ENCODE measurements at regions not wholly inside any gene's neighbourhood (a gene's known extent, or its start where the extent isn't known, plus 50 kb on each side); places are given as distances from the start of the nearest gene placed in this dataset.

DNA sequence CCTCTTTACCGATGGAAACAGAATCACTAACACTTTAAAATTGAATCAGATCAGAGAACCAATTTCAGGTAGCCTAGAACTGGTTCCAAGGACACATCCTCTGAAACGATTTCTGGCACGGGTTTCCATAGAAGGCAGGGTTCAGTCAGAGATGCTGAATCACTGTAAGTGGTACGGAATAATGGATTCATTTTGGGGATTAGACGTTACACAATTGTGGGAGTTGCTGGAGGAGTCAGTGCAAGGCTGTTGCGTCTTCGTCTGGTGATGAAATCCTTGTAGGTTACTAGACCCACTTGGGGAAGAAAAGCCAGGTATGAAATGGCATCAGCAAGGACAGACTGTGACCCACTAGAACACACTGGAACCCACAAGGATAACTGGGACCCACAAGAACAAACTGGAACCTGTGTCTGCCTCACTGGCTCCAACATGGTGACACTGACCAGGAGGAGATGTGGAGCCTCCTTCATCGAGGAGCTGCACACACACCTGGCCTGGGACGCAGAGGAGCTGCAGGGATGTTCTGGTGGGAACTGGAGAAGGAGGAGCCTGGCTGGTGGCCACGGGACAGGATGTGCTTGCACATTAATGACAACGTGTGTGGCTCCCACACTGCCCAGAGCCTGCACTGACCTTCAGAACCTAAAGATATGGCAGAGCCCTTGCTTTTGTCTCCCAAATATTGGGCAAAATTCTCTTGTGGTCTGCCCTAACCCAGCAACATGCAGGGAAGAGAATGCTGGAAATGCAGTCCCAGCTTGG lies 105.1 kb downstream of the TRAPPC11 start:
- DNase-seq (ENCODE audit: low read depth), result no peak

GRCh38 chr4:183765251-183765911 lies 106.3 kb downstream of the TRAPPC11 start:
- DNase-seq (ENCODE audit: low read depth), result no peak

GRCh38 chr4:183766140-183766539 lies 107.0 kb downstream of the TRAPPC11 start:
- DNase-seq (ENCODE audit: low read depth), result no peak

- no peak for DNase-seq (ENCODE audit: low read depth)
Measured at GRCh38 chr4:183770906-183771305, 111.8 kb downstream of the TRAPPC11 start.

- no peak for DNase-seq (ENCODE audit: low read depth)
Measured at GRCh38 chr4:183772361-183772760, 113.3 kb downstream of the TRAPPC11 start.

DNA sequence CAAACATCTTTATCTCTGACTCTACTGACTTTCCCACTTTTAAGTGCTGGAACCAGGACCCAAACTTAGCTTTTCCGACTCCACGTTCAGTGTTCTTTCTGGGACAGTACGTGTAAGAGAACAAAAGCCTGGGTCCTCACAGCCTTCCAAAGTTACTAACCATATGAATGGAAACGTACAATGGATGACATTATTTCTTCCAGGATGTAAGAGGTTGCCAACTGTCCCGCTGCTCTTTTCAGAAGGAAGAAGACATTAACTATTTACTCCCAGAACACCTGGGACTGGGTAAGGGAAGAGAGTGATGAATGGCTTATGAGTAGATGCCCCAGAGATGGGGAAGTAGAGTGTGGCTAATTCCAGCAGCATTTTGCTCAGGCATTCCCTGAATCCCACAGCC lies 114.7 kb downstream of the TRAPPC11 start:
- DNase-seq (ENCODE audit: low read depth), result no peak

GRCh38 chr4:183783306-183783705 lies 121.8 kb upstream of the STOX2 start:
- DNase-seq (ENCODE audit: low read depth), result no peak

DNA sequence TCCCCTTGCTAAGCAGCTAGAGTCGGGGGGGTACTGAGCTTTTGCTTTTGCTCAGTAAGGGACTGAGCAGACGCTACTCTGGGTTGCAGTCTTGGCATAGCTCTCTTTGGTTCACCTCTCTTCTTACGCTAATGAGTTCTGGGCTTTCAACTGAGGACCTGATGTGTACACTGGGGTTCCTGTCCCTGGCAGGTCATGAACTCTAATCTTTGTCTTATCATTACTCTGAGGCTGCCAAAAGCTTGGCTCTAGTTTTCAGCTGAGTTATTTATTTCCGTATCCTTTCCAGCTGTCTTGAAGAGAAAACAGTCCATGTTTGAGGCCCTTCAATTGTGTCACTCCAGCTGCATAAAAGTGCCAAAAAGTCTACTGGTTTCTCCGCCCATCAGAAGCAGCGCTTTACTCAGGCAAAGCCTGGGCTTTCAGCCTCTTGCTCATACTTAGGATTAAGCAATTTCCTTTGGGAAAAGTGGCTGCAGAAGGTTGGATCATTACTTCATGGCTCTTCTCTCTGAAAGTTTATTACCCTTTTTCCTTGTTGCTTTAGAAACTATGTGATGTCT lies 121.0 kb upstream of the STOX2 start:
- no peak for DNase-seq (ENCODE audit: low read depth)

- no peak for DNase-seq (ENCODE audit: low read depth)
Measured at GRCh38 chr4:183788308-183788905, 116.7 kb upstream of the STOX2 start.

- no peak for DNase-seq (ENCODE audit: low read depth)
Measured at GRCh38 chr4:183789657-183790056, 115.5 kb upstream of the STOX2 start.

- no peak for DNase-seq (ENCODE audit: low read depth)
Measured at GRCh38 chr4:183790661-183791060, 114.4 kb upstream of the STOX2 start.

GRCh38 chr4:183797011-183797444 lies 108.1 kb upstream of the STOX2 start:
- no peak for DNase-seq (ENCODE audit: low read depth)

DNA sequence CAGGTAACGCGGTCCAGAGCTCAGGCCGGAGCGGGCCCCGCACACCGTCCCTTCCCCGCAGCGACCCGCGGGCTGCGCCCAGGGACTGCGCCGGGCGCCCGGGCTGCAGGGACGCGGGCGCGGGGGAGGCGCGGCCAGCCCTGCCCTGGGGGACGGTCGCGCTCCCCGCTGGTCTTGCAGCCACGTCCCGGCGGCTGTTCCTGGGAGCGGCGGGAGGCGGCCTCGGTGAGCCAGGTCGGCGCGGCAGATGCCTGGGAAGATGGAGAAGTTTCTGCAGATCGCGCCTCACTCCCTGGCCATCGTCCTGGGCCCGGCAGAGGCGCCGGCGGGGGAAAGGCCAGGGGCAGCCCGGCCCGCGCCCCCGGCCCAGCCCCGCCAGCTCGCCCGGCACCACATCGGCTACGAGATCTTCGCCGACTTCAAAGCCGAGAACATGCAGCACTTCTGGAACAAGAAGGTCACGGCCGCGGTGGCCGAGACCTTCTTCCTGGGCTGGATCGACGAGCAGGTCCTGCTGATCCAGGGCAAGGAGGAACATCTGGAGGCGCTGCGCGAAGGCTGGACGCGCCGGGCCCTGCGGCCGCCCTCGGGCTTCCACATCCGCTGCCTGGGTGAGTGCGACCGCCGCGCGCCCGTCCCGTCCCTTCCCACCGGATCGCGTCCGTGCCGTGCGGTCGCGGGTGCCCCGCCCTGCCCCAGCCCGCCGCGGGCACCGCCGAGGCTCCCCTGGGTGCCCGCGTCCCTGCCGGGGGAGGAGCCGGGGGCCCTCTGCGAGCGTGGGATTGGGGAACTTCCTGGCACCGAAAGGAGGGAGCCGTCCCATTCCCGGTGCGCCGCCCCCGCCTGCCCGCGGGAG lies 107.4 kb upstream of the STOX2 start:
- DNase-seq (ENCODE audit: low read depth), result peak; percentile 1

DNA sequence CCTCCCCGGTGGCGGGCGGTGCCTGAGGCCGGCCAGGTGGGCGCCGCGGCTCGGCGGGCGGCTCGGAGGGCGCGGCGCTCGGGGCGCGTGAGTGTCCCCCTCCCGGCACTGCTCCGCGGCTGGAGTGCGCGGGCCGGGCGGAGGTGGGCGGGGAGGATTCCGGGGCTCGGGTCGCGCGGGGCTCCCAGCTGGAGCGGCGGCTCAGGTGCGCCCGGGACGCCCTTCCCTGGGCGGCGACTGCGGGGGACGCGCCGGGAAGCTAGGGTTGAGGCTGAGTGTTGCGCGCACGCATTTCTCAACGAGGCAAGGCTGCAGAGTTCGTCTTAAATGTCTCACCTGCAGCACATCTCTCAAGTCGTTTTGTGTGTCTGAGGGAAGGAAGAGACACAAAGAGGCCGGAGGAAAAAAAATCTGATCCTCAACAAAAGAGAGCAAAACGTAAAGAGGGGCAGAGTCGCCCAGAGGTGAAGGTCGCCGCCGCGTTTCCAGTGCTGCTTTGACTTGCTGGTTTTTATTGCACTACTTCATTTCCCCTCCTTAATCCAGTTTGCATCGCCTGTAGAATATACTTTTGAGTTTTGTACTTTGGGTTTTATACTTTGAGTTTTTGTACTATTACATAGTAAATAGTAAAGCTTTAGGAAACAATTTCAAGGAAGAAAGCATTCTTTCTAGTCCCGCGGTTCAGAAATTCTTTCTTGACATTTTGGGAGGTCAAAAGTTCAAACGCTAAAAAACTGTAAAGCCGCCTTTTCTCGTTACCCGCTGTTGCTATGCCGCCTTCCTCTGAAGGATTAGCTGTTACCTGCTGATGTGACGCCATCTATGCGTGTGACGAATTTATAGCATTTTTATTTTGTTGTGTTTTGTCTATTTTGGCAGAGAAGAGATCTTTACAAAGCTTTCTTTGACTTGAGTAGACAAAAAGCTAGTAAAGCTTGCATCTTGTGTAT lies 106.5 kb upstream of the STOX2 start:
- no peak for DNase-seq (ENCODE audit: low read depth)

GRCh38 chr4:183801457-183802165 lies 103.5 kb upstream of the STOX2 start:
- DNase-seq (ENCODE audit: low read depth), result no peak

- DNase-seq (ENCODE audit: low read depth), result no peak
Measured at GRCh38 chr4:183806341-183806740, 98.8 kb upstream of the STOX2 start.

GRCh38 chr4:183807420-183808096 lies 97.5 kb upstream of the STOX2 start:
- no peak for DNase-seq (ENCODE audit: low read depth)

GRCh38 chr4:183808097-183808456 lies 97.0 kb upstream of the STOX2 start:
- DNase-seq (ENCODE audit: low read depth), result no peak

DNA sequence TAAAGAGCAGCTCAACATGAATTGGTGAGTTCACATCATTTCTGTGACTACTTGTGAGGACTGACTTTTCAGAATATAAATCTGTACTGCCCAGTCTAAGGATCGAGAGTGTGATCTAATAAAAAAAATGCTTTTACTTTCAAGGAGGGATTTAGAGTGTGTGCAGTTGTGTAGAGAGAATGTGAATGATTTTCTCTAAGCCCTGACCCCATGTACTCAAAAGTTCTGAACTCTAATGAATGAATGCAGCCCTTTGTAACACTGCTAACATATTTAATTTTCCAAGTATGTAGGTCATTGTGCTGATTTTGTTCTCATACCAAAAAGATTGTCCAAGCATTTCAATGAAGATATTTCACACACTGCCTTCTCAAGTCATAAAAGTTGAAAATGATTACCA lies 92.5 kb upstream of the STOX2 start:
- DNase-seq (ENCODE audit: low read depth), result no peak

Measured in RPMI7951 (cell line).